ENCODE measurements at regions not wholly inside any gene's neighbourhood (a gene's known extent, or its start where the extent isn't known, plus 50 kb on each side); places are given as distances from the start of the nearest gene placed in this dataset.

GRCh38 chr18:39773646-39774045 is 2181.4 kb upstream of the PIK3C3 start:
- Histone ChIP-seq H4K20me1 (replicated peaks; ENCODE audit: control insufficient read depth, extremely low read depth, insufficient read depth, low read length) (no peaks in the 10 kb centered on the region), H3K4me3 (replicated peaks in 1 of 3; ENCODE audit: insufficient read depth in 1 of 3, low read depth in 1 of 3, low read length in 3 of 3) (no peak overlapping the region), H3K9me1 (replicated peaks; ENCODE audit: control insufficient read depth, extremely low read depth, insufficient read depth, low read length) (no peaks in the 10 kb centered on the region), H3K79me2 (ENCODE audit: control insufficient read depth, insufficient read depth, low read length) (no peaks in the 10 kb centered on the region), H3K4me1 (ENCODE audit: control insufficient read depth, extremely low read depth, insufficient read depth, low read length) (no peaks in the 10 kb centered on the region), H3K9ac (replicated peaks; ENCODE audit: extremely low read depth, insufficient read depth, low read length) (no peak overlapping the region), H3K27me3 (ENCODE audit: control insufficient read depth in 2 of 2, insufficient read depth in 2 of 2, low read length in 2 of 2) (no peaks in the 10 kb centered on the region), H3K27ac (ENCODE audit: insufficient read depth, low read depth, low read length) (no peak overlapping the region), H2AFZ (ENCODE audit: low read depth, low read length) (no peak overlapping the region), H3K36me3 (ENCODE audit: control insufficient read depth in 2 of 2, extremely low read depth in 1 of 2, insufficient read depth in 2 of 2, low read length in 2 of 2) (no peaks in the 10 kb centered on the region), H3K9me3 (replicated peaks; ENCODE audit: control insufficient read depth, insufficient read depth, low read length) (no peaks in the 10 kb centered on the region), H3K4me2 (ENCODE audit: insufficient read depth, low read length) (no peak overlapping the region)
- dilution Hi-C loops (cut with MboI; ENCODE audit: extremely low pct_ligation_motif_present, low sequenced_read_pairs), result no loop called here
- FAIRE-seq, result no peak
- no peak for DNase-seq (ENCODE audit: low read depth, low spot score)
- TF ChIP-seq MAX (IDR thresholded peaks at IDR 0.05; ENCODE audit: insufficient read depth, insufficient read length), result no peak
- TF ChIP-seq CTCF (IDR thresholded peaks at IDR 0.05; ENCODE audit: extremely low read depth in 1 of 2, insufficient read depth in 1 of 2, low read depth in 1 of 2, low read length in 2 of 2), result no peak
- no TSS peak for BruUV-seq (replicated peaks)
- POLR2A ChIA-PET, result no interaction called here
- CTCF ChIA-PET, result no interaction called here
- intact Hi-C loops (cut with micrococcal nuclease), result no loop called here

- no peak for FAIRE-seq
Measured at GRCh38 chr18:39772155-39772919, 2182.7 kb upstream of the PIK3C3 start.

More at GRCh38 chr18:39772155-39772919, 2182.7 kb upstream of the PIK3C3 start:
- no peak overlapping the region for H3K4me3 ChIP-seq (replicated peaks in 1 of 3; ENCODE audit: insufficient read depth in 1 of 3, low read depth in 1 of 3, low read length in 3 of 3)
- dilution Hi-C loops (cut with MboI; ENCODE audit: extremely low pct_ligation_motif_present, low sequenced_read_pairs) (no loop called here), intact Hi-C loops (cut with micrococcal nuclease) (no loop called here)
- no peak overlapping the region for H2AFZ ChIP-seq (ENCODE audit: low read depth, low read length)
- no peaks in the 10 kb centered on the region for H3K9me1 ChIP-seq (replicated peaks; ENCODE audit: control insufficient read depth, extremely low read depth, insufficient read depth, low read length)
- H3K27ac ChIP-seq (ENCODE audit: insufficient read depth, low read depth, low read length), result no peak overlapping the region
- ChIA-PET POLR2A (no interaction called here), CTCF (no interaction called here)
- no peaks in the 10 kb centered on the region for H3K4me1 ChIP-seq (ENCODE audit: control insufficient read depth, extremely low read depth, insufficient read depth, low read length)
- no peaks in the 10 kb centered on the region for H4K20me1 ChIP-seq (replicated peaks; ENCODE audit: control insufficient read depth, extremely low read depth, insufficient read depth, low read length)
- no TSS peak for BruUV-seq (replicated peaks)
- no peak overlapping the region for H3K4me2 ChIP-seq (ENCODE audit: insufficient read depth, low read length)
- H3K27me3 ChIP-seq (ENCODE audit: control insufficient read depth in 2 of 2, insufficient read depth in 2 of 2, low read length in 2 of 2), result no peaks in the 10 kb centered on the region
- no peaks in the 10 kb centered on the region for H3K79me2 ChIP-seq (ENCODE audit: control insufficient read depth, insufficient read depth, low read length)
- H3K36me3 ChIP-seq (ENCODE audit: control insufficient read depth in 2 of 2, extremely low read depth in 1 of 2, insufficient read depth in 2 of 2, low read length in 2 of 2), result no peaks in the 10 kb centered on the region
- no peak for TF ChIP-seq GATA2 (IDR thresholded peaks at IDR 0.05; ENCODE audit: insufficient read depth, insufficient read length, low read depth, low read length)
- TF ChIP-seq POLR2A (IDR thresholded peaks at IDR 0.05; ENCODE audit: low read depth, low read length), result no peak
- no peak for TF ChIP-seq FOS (IDR thresholded peaks at IDR 0.05; ENCODE audit: borderline replicate concordance, insufficient read depth, low read length)
- no peak for TF ChIP-seq POLR2AphosphoS5 (IDR thresholded peaks at IDR 0.05; ENCODE audit: insufficient read depth, low read depth, low read length)
- TF ChIP-seq CTCF (IDR thresholded peaks at IDR 0.05; ENCODE audit: extremely low read depth in 1 of 2, insufficient read depth in 1 of 2, low read depth in 1 of 2, low read length in 2 of 2), result no peak
- TF ChIP-seq EZH2 (IDR thresholded peaks at IDR 0.05; ENCODE audit: borderline replicate concordance, low read depth, low read length, severe bottlenecking), result no peak
- TF ChIP-seq MYC (IDR thresholded peaks at IDR 0.05; ENCODE audit: low read depth, low read length), result no peak
- TF ChIP-seq MAX (IDR thresholded peaks at IDR 0.05; ENCODE audit: insufficient read depth, insufficient read length), result no peak
- no peak for TF ChIP-seq JUN (IDR thresholded peaks at IDR 0.05; ENCODE audit: borderline replicate concordance, insufficient read depth, insufficient read length, low read depth)
- no peaks in the 10 kb centered on the region for H3K9me3 ChIP-seq (replicated peaks; ENCODE audit: control insufficient read depth, insufficient read depth, low read length)
- DNase-seq (ENCODE audit: low read depth, low spot score), result no peak
- H3K9ac ChIP-seq (replicated peaks; ENCODE audit: extremely low read depth, insufficient read depth, low read length), result no peak overlapping the region

Measured in endothelial cell of umbilical vein (primary cell).